Thyroid gland (tissue), 4 donors: ENCODE measurements at regions not wholly inside any gene's neighbourhood (a gene's known extent, or its start where the extent isn't known, plus 50 kb on each side); places are given as distances from the start of the nearest gene placed in this dataset.
"Not testable (repeated sequence)": the region's sequence is repeated elsewhere in the genome, so short reads cannot be mapped to it uniquely, and the experiment has no call there.

Source experiments
- DNase-seq, 2 donors: peaks; one replicate each; pipeline ENCODE4 v3.0.0-alpha.2; 2019
- H3K27ac ChIP-seq, 3 donors: fragments of 200-600 bp; sonication (generic); 1 replicate in 2 of 3; 2 replicates in 1 of 3; pipeline ENCODE4 v1.5.1; 2016 to 2019; ENCODE audit warnings: mild to moderate bottlenecking in 1 of 3, moderate library complexity in 1 of 3
- H3K27me3 ChIP-seq: fragments of 200-600 bp; sonication (generic); one replicate; pipeline ENCODE4 v1.5.1; 2019
- H3K36me3 ChIP-seq, 2 donors: fragments of 200-600 bp; sonication (generic); one replicate each; pipeline ENCODE4 v1.5.1; 2016 to 2019
- H3K4me1 ChIP-seq, 2 donors: fragments of 200-600 bp; sonication (generic); one replicate each; pipeline ENCODE4 v1.5.1; 2017 to 2019
- H3K4me3 ChIP-seq, 3 donors: fragments of 200-600 bp; sonication (generic); replicated peaks in 1 of 3; 1 replicate in 2 of 3; 2 replicates in 1 of 3; pipeline ENCODE4 v1.5.1; 2016; ENCODE audit warnings: mild to moderate bottlenecking in 1 of 3
- H3K9me3 ChIP-seq: fragments of 200-600 bp; sonication (generic); one replicate; pipeline ENCODE4 v1.5.1; 2017
- POLR2A ChIP-seq, 2 donors: fragments of 450-650 bp; IDR thresholded peaks; one replicate each; pipeline ENCODE4 v1.6.1; 2017; ENCODE audit warnings: antibody characterized with exemption in 2 of 2, mild to moderate bottlenecking in 2 of 2, moderate library complexity in 1 of 2
- WGBS, 2 donors: methylation state at CpG; one replicate each; pipeline ENCODE4 v1.1.5; 2017; 5-methylcytosine and 5-hydroxymethylcytosine counted together
- intact Hi-C: fragments of 100-400 bp; cut with DNase I; formaldehyde crosslinking; loops from one replicate; pipeline ENCODE4 v1.15.1; 2023
- TF ChIP-seq, protein P1 (sequence below), 6 experiments: fragments of 200-600 bp in 3 of 6; fragments of 450-650 bp in 3 of 6; sonication (generic) in 3 of 6; IDR thresholded peaks; one replicate each; pipeline ENCODE4 v1.5.1; 2016 to 2019; ENCODE audit warnings: antibody characterized with exemption in 6 of 6, mild to moderate bottlenecking in 2 of 6, inconsistent platforms in 1 of 6, moderate library complexity in 1 of 6

DNA sequence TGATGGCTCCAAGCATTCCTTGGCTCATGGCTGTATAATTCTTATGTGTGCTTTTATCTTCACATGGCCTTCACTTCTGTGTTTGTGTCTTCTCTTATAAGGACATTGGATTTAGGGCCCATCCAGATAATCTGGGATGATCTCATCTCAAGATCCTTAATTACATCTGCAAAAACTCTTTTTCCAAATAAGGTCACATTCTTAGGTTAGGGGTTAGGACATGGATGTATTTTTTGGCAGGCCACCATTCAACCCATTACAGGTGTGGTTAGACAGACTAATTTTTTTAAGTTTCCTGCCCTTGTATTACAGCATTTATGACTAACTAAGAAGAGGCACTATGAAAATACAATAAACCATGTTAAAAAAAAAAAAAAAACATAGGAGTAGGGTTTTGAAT lies 254.0 kb downstream of the TPBG start:
- intact Hi-C loops = no loop called here
- Histone ChIP-seq H3K4me3 (no peak overlapping the region), H3K4me1 (no peaks in the 10 kb centered on the region), H3K27me3 (no peaks in the 10 kb centered on the region), H3K9me3 (no peaks in the 10 kb centered on the region), H3K36me3 (no peaks in the 10 kb centered on the region), H3K27ac (no peak overlapping the region)
- DNase-seq = no peak
- TF ChIP-seq, protein P1, sequence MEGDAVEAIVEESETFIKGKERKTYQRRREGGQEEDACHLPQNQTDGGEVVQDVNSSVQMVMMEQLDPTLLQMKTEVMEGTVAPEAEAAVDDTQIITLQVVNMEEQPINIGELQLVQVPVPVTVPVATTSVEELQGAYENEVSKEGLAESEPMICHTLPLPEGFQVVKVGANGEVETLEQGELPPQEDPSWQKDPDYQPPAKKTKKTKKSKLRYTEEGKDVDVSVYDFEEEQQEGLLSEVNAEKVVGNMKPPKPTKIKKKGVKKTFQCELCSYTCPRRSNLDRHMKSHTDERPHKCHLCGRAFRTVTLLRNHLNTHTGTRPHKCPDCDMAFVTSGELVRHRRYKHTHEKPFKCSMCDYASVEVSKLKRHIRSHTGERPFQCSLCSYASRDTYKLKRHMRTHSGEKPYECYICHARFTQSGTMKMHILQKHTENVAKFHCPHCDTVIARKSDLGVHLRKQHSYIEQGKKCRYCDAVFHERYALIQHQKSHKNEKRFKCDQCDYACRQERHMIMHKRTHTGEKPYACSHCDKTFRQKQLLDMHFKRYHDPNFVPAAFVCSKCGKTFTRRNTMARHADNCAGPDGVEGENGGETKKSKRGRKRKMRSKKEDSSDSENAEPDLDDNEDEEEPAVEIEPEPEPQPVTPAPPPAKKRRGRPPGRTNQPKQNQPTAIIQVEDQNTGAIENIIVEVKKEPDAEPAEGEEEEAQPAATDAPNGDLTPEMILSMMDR (IDR thresholded peaks at IDR 0.05) = no peak
- TF ChIP-seq POLR2A (IDR thresholded peaks at IDR 0.05) = no peak

DNA sequence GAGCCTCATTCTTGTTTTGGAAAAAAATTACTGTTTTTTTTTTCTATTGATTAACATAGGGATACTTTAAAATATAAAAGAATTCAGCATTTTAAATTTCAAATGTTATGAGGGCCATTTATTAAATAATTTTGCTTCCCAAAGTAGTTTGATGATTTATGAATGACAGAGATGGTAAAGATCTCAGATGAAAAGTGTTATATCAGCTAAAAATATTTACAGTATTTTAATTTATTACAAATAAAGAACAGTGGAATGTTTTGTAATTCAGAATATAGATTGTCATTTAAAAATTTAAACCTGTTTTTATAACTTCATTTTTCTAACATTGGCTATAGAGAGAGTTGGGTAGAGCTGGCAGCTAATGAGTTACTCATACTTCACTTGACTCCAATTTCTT lies 256.0 kb downstream of the TPBG start:
- no peaks in the 10 kb centered on the region for H3K4me1 ChIP-seq
- no peak overlapping the region for H3K4me3 ChIP-seq
- no peak overlapping the region for H3K27ac ChIP-seq
- DNase-seq = no peak
- H3K9me3 ChIP-seq = no peaks in the 10 kb centered on the region
- intact Hi-C loops = no loop called here
- no peaks in the 10 kb centered on the region for H3K27me3 ChIP-seq
- H3K36me3 ChIP-seq = no peaks in the 10 kb centered on the region
- TF ChIP-seq, protein P1 (IDR thresholded peaks at IDR 0.05) = no peak
- no peak for TF ChIP-seq POLR2A (IDR thresholded peaks at IDR 0.05)

DNA sequence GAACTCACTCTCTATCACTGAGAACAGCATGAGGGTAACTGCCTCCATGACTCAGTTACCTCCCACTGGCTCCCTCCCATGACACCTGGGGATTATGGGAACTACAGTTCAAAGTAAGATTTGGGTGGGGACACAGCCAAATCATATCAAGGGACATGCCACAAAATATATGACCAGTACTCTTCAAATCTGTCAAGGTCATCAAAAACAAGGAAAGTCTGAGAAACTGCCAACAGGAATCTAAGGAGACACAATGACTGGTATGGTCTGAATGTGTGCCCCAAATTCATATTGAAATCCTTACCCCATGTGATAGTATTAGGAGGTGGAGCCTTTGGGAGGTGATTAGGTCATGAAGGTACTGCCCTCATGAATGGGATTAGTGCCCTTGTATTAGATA lies 258.8 kb downstream of the TPBG start:
- Histone ChIP-seq H3K36me3 (no peaks in the 10 kb centered on the region), H3K27me3 (no peaks in the 10 kb centered on the region), H3K4me3 (no peak overlapping the region), H3K9me3 (no peaks in the 10 kb centered on the region), H3K27ac (no peak overlapping the region), H3K4me1 (no peaks in the 10 kb centered on the region)
- TF ChIP-seq, protein P1 (IDR thresholded peaks at IDR 0.05) = no peak
- TF ChIP-seq POLR2A (IDR thresholded peaks at IDR 0.05) = no peak
- intact Hi-C loops = no loop called here
- DNase-seq = no peak

DNA sequence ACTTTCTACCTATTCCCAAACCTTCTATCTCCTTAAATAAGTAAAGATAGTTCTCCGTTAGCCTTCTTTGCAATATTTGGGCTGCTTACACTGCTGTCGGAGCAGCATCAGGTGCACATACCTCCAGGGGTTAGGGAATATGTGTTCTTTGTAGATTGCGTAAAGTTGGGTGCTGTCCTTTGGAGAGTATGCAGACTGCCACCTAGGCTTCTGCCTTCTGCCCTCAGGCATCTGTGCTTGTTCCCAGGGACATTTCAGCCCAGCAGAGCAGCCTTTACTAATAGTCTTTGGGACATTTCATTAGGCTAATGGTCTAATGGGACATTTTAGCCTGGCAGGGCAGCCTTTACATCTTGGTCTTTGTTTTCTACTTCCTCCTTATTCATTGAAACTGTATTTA lies 260.6 kb downstream of the TPBG start:
- TF ChIP-seq, protein P1 (IDR thresholded peaks at IDR 0.05) = no peak
- no peak for TF ChIP-seq POLR2A (IDR thresholded peaks at IDR 0.05)
- 71 to 88% methylated on average over 3 of the region's 3 CpGs for WGBS, 2 donors
- H3K27ac ChIP-seq = no peak overlapping the region
- H3K4me1 ChIP-seq = no peaks in the 10 kb centered on the region
- no peaks in the 10 kb centered on the region for H3K36me3 ChIP-seq
- no peak overlapping the region for H3K4me3 ChIP-seq
- H3K27me3 ChIP-seq = no peaks in the 10 kb centered on the region
- DNase-seq = no peak
- H3K9me3 ChIP-seq = no peaks in the 10 kb centered on the region
- intact Hi-C loops = no loop called here

DNA sequence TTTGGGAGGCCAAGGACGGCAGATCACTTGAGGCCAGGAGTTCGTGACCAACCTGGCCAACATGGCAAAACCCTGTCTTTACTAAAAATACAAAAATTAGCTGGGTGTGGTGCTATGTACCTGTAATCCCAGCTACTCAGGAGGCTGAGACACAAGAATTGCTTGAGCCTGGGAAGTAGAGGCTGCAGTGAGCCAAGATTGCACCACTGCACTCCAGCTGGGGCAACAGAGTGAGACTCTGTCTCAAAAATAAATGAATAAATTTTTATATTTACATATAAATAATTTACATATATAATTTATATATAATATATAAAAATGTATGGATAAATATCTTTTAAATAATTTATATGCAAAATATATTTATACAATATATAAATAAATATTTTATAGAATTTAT lies 263.3 kb downstream of the TPBG start:
- H3K4me3 ChIP-seq, DNase-seq, H3K27me3 ChIP-seq, H3K4me1 ChIP-seq, H3K36me3 ChIP-seq, H3K27ac ChIP-seq, H3K9me3 ChIP-seq, intact Hi-C loops: not testable (repeated sequence)
- 91 to 96% methylated on average over 2 of the region's 2 CpGs for WGBS, 2 donors

DNA sequence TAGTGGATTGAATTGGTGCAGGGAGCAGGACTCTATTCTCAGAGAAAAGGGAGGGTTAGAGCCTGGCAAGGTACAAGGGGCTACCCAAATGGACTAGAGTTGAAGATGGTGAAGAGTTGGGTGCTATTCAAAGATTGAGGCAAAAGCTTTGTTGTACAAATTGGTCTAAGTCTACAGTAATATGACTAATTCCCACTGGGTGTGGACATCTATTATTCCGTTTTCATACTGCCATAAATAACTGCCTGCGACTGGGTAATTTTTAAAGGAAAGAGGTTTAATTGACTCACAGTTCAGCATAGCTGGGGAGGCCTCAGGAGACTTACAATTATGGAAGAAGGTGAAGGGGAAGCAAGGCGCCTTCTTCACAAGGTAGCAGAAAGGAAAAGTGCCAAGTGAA lies 266.3 kb downstream of the TPBG start:
- no peak for DNase-seq
- Histone ChIP-seq H3K4me1 (no peaks in the 10 kb centered on the region), H3K9me3 (no peaks in the 10 kb centered on the region), H3K4me3 (no peak overlapping the region), H3K36me3 (no peaks in the 10 kb centered on the region), H3K27ac (no peak overlapping the region), H3K27me3 (no peaks in the 10 kb centered on the region)
- TF ChIP-seq POLR2A (IDR thresholded peaks at IDR 0.05) = no peak
- TF ChIP-seq, protein P1 (IDR thresholded peaks at IDR 0.05) = no peak
- WGBS, 2 donors = 85 to 92% methylated on average over 3 of the region's 3 CpGs
- intact Hi-C loops = no loop called here
